GM12873 (cell line): ENCODE measurements at regions not wholly inside any gene's neighbourhood (a gene's known extent, or its start where the extent isn't known, plus 50 kb on each side); places are given as distances from the start of the nearest gene placed in this dataset.

Experiments used
- CTCF ChIP-seq: IDR thresholded peaks from 2 replicates; pipeline ENCODE4 v1.5.1; 2012; ENCODE audit warnings: low read depth, mild to moderate bottlenecking, moderate library complexity, low read length, control low read depth; ENCODE audit not compliant: insufficient read depth; ENCODE audit errors: missing control alignments

GRCh38 chr11:91700854-91701253, 523.8 kb upstream of the FAT3 start:
- TF ChIP-seq CTCF = no peak

GRCh38 chr11:91698845-91699244, 525.8 kb upstream of the FAT3 start:
- no peak for TF ChIP-seq CTCF

GRCh38 chr11:91694331-91694730, 530.3 kb upstream of the FAT3 start:
- no peak for TF ChIP-seq CTCF

GRCh38 chr11:91691872-91692271, 532.7 kb upstream of the FAT3 start:
- TF ChIP-seq CTCF = no peak

- TF ChIP-seq CTCF = no peak
These were observed 535.9 kb upstream of the FAT3 start for GRCh38 chr11:91688672-91689071.

- no peak for TF ChIP-seq CTCF
These were observed 537.9 kb upstream of the FAT3 start for GRCh38 chr11:91686700-91687099.

GRCh38 chr11:91686281-91686680, 538.3 kb upstream of the FAT3 start:
- TF ChIP-seq CTCF = no peak
